CD4-positive, alpha-beta T cell (primary cell): ENCODE measurements at regions not wholly inside any gene's neighbourhood (a gene's known extent, or its start where the extent isn't known, plus 50 kb on each side); places are given as distances from the start of the nearest gene placed in this dataset.

ENCODE experiments used
- ATAC-seq: fragments of 200-7000 bp; cut with Tn5 transposase; one replicate; pipeline ENCODE4 v1.10.0; 2022; ENCODE audit warnings: mild to moderate bottlenecking; ENCODE audit not compliant: poor library complexity
- CTCF ChIA-PET: fragments of 350-600 bp; sonication (Branson Sonifier 250); formaldehyde crosslinking; loops from one replicate; lab custom pipeline; 2021; ENCODE audit warnings: antibody characterized with exemption, inconsistent platforms; lab: Charles Lee
- POLR2A ChIA-PET: fragments of 350-600 bp; sonication (Branson Sonifier 250); formaldehyde crosslinking; loops from one replicate; lab custom pipeline; 2021; ENCODE audit warnings: antibody characterized with exemption, inconsistent platforms; lab: Charles Lee
- DNase-seq, 14 experiments: peaks; one replicate each; pipeline ENCODE4 v3.0.0-alpha.2; 2013 to 2020; ENCODE audit warnings: mixed read lengths in 2 of 14
- H3K27ac ChIP-seq, 2 donors: one replicate each; pipeline versions ENCODE4 v1.5.1 to v1.7.0; 2013; ENCODE audit warnings: low read length in 2 of 2, low read depth in 1 of 2, mild to moderate bottlenecking in 1 of 2
- H3K27me3 ChIP-seq, 2 experiments: 1 replicate in 1 of 2; 2 replicates in 1 of 2; pipeline versions ENCODE4 v1.6.1 to v1.7.0; 2013; ENCODE audit warnings: low read length in 2 of 2, control low read depth in 1 of 2, mild to moderate bottlenecking in 1 of 2, moderate library complexity in 1 of 2; ENCODE audit not compliant: insufficient read depth in 2 of 2, control insufficient read depth in 1 of 2
- H3K36me3 ChIP-seq: one replicate; pipeline ENCODE4 v1.6.1; 2013; ENCODE audit warnings: low read length, control low read depth; ENCODE audit not compliant: insufficient read depth
- H3K4me1 ChIP-seq: one replicate; pipeline ENCODE4 v1.6.1; 2013; ENCODE audit warnings: low read length, control low read depth; ENCODE audit not compliant: insufficient read depth
- H3K4me3 ChIP-seq: one replicate; pipeline ENCODE4 v1.5.1; 2013; ENCODE audit warnings: mild to moderate bottlenecking, low read length, moderate library complexity
- H3K9me3 ChIP-seq, 2 experiments: 1 replicate in 1 of 2; 2 replicates in 1 of 2; pipeline versions ENCODE4 v1.6.1 to v1.7.0; 2013; ENCODE audit warnings: low read length in 2 of 2, mild to moderate bottlenecking in 2 of 2, control low read depth in 1 of 2, moderate library complexity in 1 of 2; ENCODE audit not compliant: control insufficient read depth in 1 of 2, insufficient read depth in 1 of 2
- H3K27ac Mint-ChIP-seq: one replicate; pipeline ENCODE4 v1.8.0; 2020; ENCODE audit warnings: mixed read lengths
- H3K27me3 Mint-ChIP-seq: one replicate; pipeline ENCODE4 v1.8.0; 2021; ENCODE audit warnings: mixed read lengths
- H3K36me3 Mint-ChIP-seq: one replicate; pipeline ENCODE4 v1.8.0; 2021; ENCODE audit warnings: low read depth, mixed read lengths
- H3K4me1 Mint-ChIP-seq: one replicate; pipeline ENCODE4 v1.8.0; 2021; ENCODE audit warnings: low read depth, mixed read lengths
- H3K4me3 Mint-ChIP-seq: one replicate; pipeline ENCODE4 v1.8.0; 2020; ENCODE audit warnings: mild to moderate bottlenecking, mixed read lengths
- H3K9me3 Mint-ChIP-seq: one replicate; pipeline ENCODE4 v1.8.0; 2020; ENCODE audit warnings: mixed read lengths
- CTCF ChIP-seq: fragments of 200-600 bp; IDR thresholded peaks from one replicate; pipeline ENCODE4 v1.8.0; 2022; ENCODE audit warnings: antibody characterized with exemption, mild to moderate bottlenecking
- intact Hi-C, 2 experiments: fragments of 100-400 bp; cut with DNase I in 1 of 2; cut with micrococcal nuclease in 1 of 2; formaldehyde crosslinking; loops; one replicate each; pipeline versions ENCODE4 v1.15.1 to v1.9.0; 2023 to 2025; cut with DNase I, micrococcal nuclease

DNA sequence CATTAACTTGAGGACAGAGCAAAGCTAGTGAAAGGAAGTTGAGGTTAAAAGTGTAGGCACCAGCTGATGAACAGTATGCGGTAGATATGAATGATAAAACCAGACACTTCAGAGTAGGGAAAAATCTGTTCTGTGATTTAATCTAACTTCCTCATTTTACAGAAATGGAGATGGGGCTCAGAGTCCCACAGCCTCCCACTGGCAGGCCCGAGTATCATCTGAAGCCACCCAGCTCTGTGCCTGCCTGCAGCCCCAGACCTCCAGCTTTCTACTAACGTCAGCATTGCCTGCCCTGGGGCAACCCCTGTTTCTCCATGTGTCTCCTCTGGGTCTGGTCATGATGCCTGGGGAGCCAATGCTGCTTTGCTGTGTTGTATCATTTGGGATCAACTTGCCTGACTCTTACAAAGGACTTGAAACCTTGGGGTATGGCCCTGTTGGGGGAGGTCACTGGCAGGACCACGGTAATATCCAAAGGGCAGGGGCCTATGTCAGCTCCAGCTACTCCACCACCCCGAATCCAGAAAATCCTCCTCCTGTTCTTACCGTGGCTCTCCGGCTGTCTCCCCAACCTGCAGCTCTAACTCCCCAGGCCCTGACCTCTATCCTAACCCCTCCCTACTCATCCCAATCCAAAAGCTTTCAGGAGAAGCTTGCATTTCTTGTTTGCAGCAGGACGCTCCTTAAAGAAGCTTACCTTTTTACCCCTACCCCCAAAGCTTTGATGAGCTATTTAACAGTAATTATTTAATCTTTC is 56.2 kb upstream of the NPY start:
- no peaks in the 10 kb centered on the region for H3K36me3 Mint-ChIP-seq
- POLR2A ChIA-PET = interaction anchor here (1.0 kb wide), 1 partner anchor 28 kb away, joined by 4 read pairs; no protein-coding TSS in a partner anchor
- CTCF ChIA-PET = no interaction called here
- no peak overlapping the region for H3K4me3 ChIP-seq
- TF ChIP-seq CTCF = no peak
- H3K27ac ChIP-seq = no peak overlapping the region
- H3K4me1 ChIP-seq = peaks cover 21% of the 10 kb centered on the region
- H3K4me3 Mint-ChIP-seq = peak overlapping the region; percentile 36
- no peaks in the 10 kb centered on the region for H3K27me3 Mint-ChIP-seq
- no peaks in the 10 kb centered on the region for H3K9me3 ChIP-seq
- DNase-seq (peak in 7 of 14 experiments; percentile 1 to 53 (median 14)), ATAC-seq (peak; percentile 84)
- no peaks in the 10 kb centered on the region for H3K36me3 ChIP-seq
- no peaks in the 10 kb centered on the region for H3K9me3 Mint-ChIP-seq
- H3K27ac Mint-ChIP-seq = peak overlapping the region; percentile 19
- H3K4me1 Mint-ChIP-seq = peaks cover 22% of the 10 kb centered on the region
- intact Hi-C loops = no loop called here
- H3K27me3 ChIP-seq = no peaks in the 10 kb centered on the region

GRCh38 chr7:24229481-24230226 is 54.3 kb upstream of the NPY start:
- no peak for DNase-seq
- no peak overlapping the region for H3K4me3 ChIP-seq
- H3K4me1 Mint-ChIP-seq = peaks cover 22% of the 10 kb centered on the region
- peaks cover 21% of the 10 kb centered on the region for H3K4me1 ChIP-seq
- H3K27ac ChIP-seq = no peak overlapping the region
- no peak overlapping the region for H3K4me3 Mint-ChIP-seq
- no peak for ATAC-seq
- intact Hi-C loops = no loop called here
- CTCF ChIA-PET = no interaction called here
- H3K36me3 ChIP-seq = no peaks in the 10 kb centered on the region
- no peaks in the 10 kb centered on the region for H3K9me3 Mint-ChIP-seq
- H3K27me3 Mint-ChIP-seq = no peaks in the 10 kb centered on the region
- H3K27ac Mint-ChIP-seq = no peak overlapping the region
- POLR2A ChIA-PET = no interaction called here
- no peaks in the 10 kb centered on the region for H3K27me3 ChIP-seq
- no peak for TF ChIP-seq CTCF
- H3K9me3 ChIP-seq = no peaks in the 10 kb centered on the region
- H3K36me3 Mint-ChIP-seq = no peaks in the 10 kb centered on the region

DNA sequence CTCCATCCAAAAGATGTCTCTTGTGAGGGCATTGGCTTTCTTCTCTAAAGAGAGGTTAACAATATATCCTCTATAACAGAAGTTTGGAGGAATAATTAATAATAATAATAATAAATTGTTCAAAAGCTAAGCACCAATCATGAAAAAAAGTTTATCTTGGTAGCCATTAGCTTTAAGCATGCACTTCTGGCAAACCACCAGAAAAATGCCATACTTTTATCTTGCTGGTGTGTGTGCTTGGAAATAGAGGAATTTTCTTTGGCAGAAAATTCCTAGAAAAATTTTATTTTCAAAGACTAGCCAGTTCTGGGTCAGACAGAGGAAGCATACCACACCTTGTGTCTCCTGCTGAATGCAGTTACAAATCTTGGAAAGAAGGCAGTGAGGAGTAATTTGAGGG is 52.5 kb upstream of the NPY start:
- CTCF ChIA-PET = no interaction called here

More for the DNA sequence above, 52.5 kb upstream of the NPY start:
- H3K4me3 ChIP-seq = no peak overlapping the region
- ATAC-seq (no peak), DNase-seq (no peak)
- no peak overlapping the region for H3K4me3 Mint-ChIP-seq
- no peaks in the 10 kb centered on the region for H3K9me3 Mint-ChIP-seq
- H3K4me1 ChIP-seq = peaks cover 21% of the 10 kb centered on the region
- H3K27me3 ChIP-seq = no peaks in the 10 kb centered on the region
- H3K27ac Mint-ChIP-seq = no peak overlapping the region
- H3K27ac ChIP-seq = no peak overlapping the region
- no peaks in the 10 kb centered on the region for H3K36me3 ChIP-seq
- no peak for TF ChIP-seq CTCF
- POLR2A ChIA-PET = no interaction called here
- peaks cover 22% of the 10 kb centered on the region for H3K4me1 Mint-ChIP-seq
- intact Hi-C loops = no loop called here
- no peaks in the 10 kb centered on the region for H3K9me3 ChIP-seq
- H3K27me3 Mint-ChIP-seq = peaks cover 5% of the 10 kb centered on the region
- H3K36me3 Mint-ChIP-seq = no peaks in the 10 kb centered on the region
